DOHH2 (cell line): ENCODE measurements at regions not wholly inside any gene's neighbourhood (a gene's known extent, or its start where the extent isn't known, plus 50 kb on each side); places are given as distances from the start of the nearest gene placed in this dataset.

Source experiments
- EZH2phosphoT487 ChIP-seq: fragments of 200-600 bp; sonication (generic); IDR thresholded peaks from 2 replicates; pipeline ENCODE4 v1.6.1; 2017; ENCODE audit warnings: borderline replicate concordance, mild to moderate bottlenecking, antibody characterized with exemption, low read length, moderate library complexity, mixed read lengths
- TF ChIP-seq, protein P1 (sequence below): fragments of 200-600 bp; sonication (generic); IDR thresholded peaks from one replicate; pipeline ENCODE4 v1.5.1; 2014; ENCODE audit warnings: antibody characterized with exemption, mild to moderate bottlenecking, low read depth, low read length; ENCODE audit not compliant: poor library complexity, severe bottlenecking

GRCh38 chr7:112969946-112970345 is 116.7 kb downstream of the GPR85 start:
- TF ChIP-seq, protein P1, sequence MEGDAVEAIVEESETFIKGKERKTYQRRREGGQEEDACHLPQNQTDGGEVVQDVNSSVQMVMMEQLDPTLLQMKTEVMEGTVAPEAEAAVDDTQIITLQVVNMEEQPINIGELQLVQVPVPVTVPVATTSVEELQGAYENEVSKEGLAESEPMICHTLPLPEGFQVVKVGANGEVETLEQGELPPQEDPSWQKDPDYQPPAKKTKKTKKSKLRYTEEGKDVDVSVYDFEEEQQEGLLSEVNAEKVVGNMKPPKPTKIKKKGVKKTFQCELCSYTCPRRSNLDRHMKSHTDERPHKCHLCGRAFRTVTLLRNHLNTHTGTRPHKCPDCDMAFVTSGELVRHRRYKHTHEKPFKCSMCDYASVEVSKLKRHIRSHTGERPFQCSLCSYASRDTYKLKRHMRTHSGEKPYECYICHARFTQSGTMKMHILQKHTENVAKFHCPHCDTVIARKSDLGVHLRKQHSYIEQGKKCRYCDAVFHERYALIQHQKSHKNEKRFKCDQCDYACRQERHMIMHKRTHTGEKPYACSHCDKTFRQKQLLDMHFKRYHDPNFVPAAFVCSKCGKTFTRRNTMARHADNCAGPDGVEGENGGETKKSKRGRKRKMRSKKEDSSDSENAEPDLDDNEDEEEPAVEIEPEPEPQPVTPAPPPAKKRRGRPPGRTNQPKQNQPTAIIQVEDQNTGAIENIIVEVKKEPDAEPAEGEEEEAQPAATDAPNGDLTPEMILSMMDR, result no peak
- TF ChIP-seq EZH2phosphoT487, result no peak
